Type B pancreatic cell (in vitro differentiated cells): ENCODE measurements at regions not wholly inside any gene's neighbourhood (a gene's known extent, or its start where the extent isn't known, plus 50 kb on each side); places are given as distances from the start of the nearest gene placed in this dataset.

Experiments
- DNase-seq: peaks from one replicate; pipeline ENCODE4 v3.0.0; 2021; ENCODE audit warnings: mixed read lengths; ENCODE audit not compliant: unreplicated experiment; ENCODE audit errors: extremely low spot score
- H3K27ac Mint-ChIP-seq: 2 replicates; pipeline ENCODE4 v1.8.0; 2021; ENCODE audit warnings: mild to moderate bottlenecking, mixed read lengths
- H3K27me3 Mint-ChIP-seq: 2 replicates; pipeline ENCODE4 v1.8.0; 2021; ENCODE audit warnings: mixed read lengths
- H3K36me3 Mint-ChIP-seq: 2 replicates; pipeline ENCODE4 v1.8.0; 2021; ENCODE audit warnings: mixed read lengths
- H3K4me1 Mint-ChIP-seq: one replicate; pipeline ENCODE4 v1.8.0; 2021; ENCODE audit warnings: mixed read lengths; ENCODE audit not compliant: unreplicated experiment
- H3K4me3 Mint-ChIP-seq: 2 replicates; pipeline ENCODE4 v1.8.0; 2021; ENCODE audit warnings: mild to moderate bottlenecking, mixed read lengths
- H3K9me3 Mint-ChIP-seq: 2 replicates; pipeline ENCODE4 v1.8.0; 2021; ENCODE audit warnings: mixed read lengths
- TF ChIP-seq, protein P1 (sequence below): fragments of 200-600 bp; sonication (generic); conservative IDR thresholded peaks from 2 replicates; pipeline ENCODE4 v1.5.0; 2021; ENCODE audit warnings: antibody characterized with exemption, mild to moderate bottlenecking

DNA sequence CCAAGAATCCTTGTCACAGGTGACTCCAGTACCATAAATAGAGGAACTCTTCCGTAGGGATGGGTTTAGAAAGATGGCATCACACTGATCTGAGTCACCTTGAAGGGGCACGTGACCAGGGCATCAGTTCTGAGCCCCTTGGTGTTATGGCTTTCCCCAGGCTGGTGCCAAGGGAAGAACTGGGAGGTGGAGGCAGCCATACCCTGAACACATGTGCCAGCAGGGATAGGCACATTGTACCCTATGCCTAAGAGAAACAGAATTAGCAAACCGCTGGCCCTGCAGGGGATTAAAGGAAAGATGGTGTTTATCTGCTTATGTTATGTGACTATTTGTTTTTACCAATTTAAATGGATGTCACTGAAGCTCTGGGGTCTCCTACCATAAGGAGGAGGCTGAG is 196.2 kb downstream of the RGS3 start:
- H3K4me3 Mint-ChIP-seq, result no peak overlapping the region
- no peaks in the 10 kb centered on the region for H3K9me3 Mint-ChIP-seq
- H3K36me3 Mint-ChIP-seq, result no peaks in the 10 kb centered on the region
- no peak overlapping the region for H3K27ac Mint-ChIP-seq
- TF ChIP-seq, protein P1, sequence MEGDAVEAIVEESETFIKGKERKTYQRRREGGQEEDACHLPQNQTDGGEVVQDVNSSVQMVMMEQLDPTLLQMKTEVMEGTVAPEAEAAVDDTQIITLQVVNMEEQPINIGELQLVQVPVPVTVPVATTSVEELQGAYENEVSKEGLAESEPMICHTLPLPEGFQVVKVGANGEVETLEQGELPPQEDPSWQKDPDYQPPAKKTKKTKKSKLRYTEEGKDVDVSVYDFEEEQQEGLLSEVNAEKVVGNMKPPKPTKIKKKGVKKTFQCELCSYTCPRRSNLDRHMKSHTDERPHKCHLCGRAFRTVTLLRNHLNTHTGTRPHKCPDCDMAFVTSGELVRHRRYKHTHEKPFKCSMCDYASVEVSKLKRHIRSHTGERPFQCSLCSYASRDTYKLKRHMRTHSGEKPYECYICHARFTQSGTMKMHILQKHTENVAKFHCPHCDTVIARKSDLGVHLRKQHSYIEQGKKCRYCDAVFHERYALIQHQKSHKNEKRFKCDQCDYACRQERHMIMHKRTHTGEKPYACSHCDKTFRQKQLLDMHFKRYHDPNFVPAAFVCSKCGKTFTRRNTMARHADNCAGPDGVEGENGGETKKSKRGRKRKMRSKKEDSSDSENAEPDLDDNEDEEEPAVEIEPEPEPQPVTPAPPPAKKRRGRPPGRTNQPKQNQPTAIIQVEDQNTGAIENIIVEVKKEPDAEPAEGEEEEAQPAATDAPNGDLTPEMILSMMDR, result no peak
- DNase-seq, result no peak
- H3K4me1 Mint-ChIP-seq, result peaks cover 8% of the 10 kb centered on the region
- H3K27me3 Mint-ChIP-seq, result peaks cover 37% of the 10 kb centered on the region

DNA sequence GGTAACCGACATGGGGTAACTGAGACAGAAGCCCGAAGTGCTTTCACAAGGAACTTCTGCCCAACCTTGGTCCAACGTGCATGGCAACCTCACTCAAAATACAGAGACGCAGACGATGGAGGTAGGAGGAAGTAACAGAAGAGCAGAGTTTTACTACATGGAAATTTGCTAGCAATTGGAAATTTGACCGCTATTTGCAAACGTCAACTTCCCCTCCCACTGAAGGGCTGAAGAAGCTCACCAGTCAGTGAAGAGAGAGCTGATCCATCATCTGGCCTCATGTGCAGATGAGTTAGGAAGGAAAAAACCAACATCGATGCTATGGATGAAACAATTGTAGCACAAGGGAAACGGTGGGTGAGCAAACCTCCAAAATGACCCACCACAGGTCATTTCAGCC is 196.7 kb downstream of the RGS3 start:
- no peaks in the 10 kb centered on the region for H3K36me3 Mint-ChIP-seq
- no peak overlapping the region for H3K4me3 Mint-ChIP-seq
- H3K27me3 Mint-ChIP-seq, result peaks cover 37% of the 10 kb centered on the region
- H3K9me3 Mint-ChIP-seq, result no peaks in the 10 kb centered on the region
- TF ChIP-seq, protein P1, result no peak
- DNase-seq, result no peak
- peaks cover 5% of the 10 kb centered on the region for H3K4me1 Mint-ChIP-seq
- H3K27ac Mint-ChIP-seq, result no peak overlapping the region

DNA sequence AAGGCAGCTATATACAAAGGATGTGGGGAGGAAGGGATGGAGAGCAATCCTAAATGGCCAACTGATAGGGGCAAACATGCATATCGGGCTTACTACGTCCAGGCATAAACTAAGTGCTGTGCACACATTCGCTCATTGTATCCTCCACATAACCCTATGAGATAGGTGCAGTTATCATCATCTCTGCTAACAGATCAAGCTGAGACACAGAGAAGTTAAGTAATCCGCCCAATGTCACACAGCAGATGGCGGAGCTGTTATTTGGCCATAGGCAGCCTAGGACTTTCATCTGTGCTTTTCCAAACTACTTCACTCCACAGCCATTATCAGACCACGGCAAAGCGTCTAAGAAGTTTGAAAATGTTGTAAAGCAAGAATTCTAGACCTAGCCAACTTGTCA is 197.5 kb downstream of the RGS3 start:
- peaks cover 34% of the 10 kb centered on the region for H3K27me3 Mint-ChIP-seq
- H3K4me1 Mint-ChIP-seq, result no peaks in the 10 kb centered on the region
- H3K36me3 Mint-ChIP-seq, result no peaks in the 10 kb centered on the region
- no peaks in the 10 kb centered on the region for H3K9me3 Mint-ChIP-seq
- TF ChIP-seq, protein P1, result no peak
- no peak overlapping the region for H3K4me3 Mint-ChIP-seq
- DNase-seq, result no peak
- H3K27ac Mint-ChIP-seq, result no peak overlapping the region

DNA sequence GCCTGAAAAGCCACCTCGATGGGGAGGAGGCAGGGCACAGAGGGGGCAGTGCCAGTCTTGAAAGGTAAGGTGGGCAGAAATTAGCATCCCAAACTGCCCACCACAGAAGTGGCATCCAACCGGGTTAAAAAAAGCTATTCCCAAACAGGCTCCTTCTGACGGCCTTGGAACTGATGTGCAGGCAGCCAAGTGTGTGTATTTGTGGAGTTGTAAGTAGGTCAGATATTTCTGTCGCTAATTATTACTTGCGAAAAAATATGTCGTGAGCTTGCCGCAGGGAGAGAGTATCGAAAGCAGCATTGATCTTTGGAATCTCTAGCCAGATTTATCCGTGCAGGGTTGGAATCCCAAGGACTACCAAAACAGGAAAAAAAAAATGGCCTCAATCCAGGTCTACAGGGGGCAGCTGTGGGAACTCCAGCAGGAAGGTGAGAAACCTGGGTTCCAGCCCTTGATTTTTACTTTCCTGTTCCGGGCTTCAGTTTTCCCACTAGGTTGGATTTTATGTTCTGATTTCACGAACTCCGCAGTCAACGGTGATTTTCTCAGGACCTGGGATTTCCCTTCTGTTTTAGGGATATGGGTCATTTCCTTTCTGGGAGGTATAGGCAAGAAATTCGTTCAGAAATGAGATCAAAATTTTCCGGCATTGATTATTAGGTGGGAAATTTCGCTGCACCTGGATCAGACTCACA is 200.8 kb downstream of the RGS3 start:
- Mint-ChIP-seq H3K9me3 (no peaks in the 10 kb centered on the region), H3K4me3 (no peak overlapping the region), H3K36me3 (no peaks in the 10 kb centered on the region), H3K27me3 (peaks cover 26% of the 10 kb centered on the region), H3K4me1 (peaks cover 11% of the 10 kb centered on the region), H3K27ac (no peak overlapping the region)
- TF ChIP-seq, protein P1, result no peak
- no peak for DNase-seq

DNA sequence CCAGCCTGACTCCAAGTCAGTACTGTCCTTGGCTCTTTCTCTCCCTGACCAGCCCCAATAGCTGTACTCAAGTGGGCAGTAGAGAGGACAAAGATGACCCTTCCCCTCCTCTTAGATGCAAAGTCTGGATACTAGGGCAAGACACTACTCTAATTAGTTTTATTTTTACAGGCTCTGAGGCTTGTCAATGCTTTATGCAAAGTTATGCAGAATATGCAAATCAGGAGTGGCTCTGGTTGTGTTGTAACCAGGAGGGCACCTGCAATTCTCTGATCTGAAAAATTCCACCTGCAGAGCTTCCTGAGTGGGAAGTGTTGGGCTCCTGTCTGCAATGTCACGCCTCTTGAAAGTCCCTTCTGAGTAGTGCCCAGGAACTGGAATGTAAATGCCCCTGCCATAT is 201.5 kb downstream of the RGS3 start:
- H3K4me3 Mint-ChIP-seq, result no peak overlapping the region
- peaks cover 4% of the 10 kb centered on the region for H3K9me3 Mint-ChIP-seq
- DNase-seq, result no peak
- peaks cover 26% of the 10 kb centered on the region for H3K27me3 Mint-ChIP-seq
- TF ChIP-seq, protein P1, result no peak
- peaks cover 11% of the 10 kb centered on the region for H3K4me1 Mint-ChIP-seq
- H3K27ac Mint-ChIP-seq, result no peak overlapping the region
- no peaks in the 10 kb centered on the region for H3K36me3 Mint-ChIP-seq
